Heart left ventricle (tissue), 16 donors: ENCODE measurements at regions not wholly inside any gene's neighbourhood (a gene's known extent, or its start where the extent isn't known, plus 50 kb on each side); places are given as distances from the start of the nearest gene placed in this dataset.
A peak's percentile ranks its signal among the peaks of the same experiment; 100 is the strongest.
"Not testable (repeated sequence)": the region's sequence is repeated elsewhere in the genome, so short reads cannot be mapped to it uniquely, and the experiment has no call there.

Experiments used
- ATAC-seq, 4 donors: fragments of 200-7000 bp; cut with Tn5 transposase; one replicate each; pipeline ENCODE4 v1.9.1; 2020 to 2022; ENCODE audit warnings: moderate library complexity in 4 of 4, mild to moderate bottlenecking in 3 of 4, moderate number of reproducible peaks in 1 of 4
- DNase-seq, 5 donors: peaks; one replicate each; pipeline ENCODE4 v3.0.0-alpha.2; 2020
- H3K27ac ChIP-seq, 12 donors: fragments of 200-600 bp; sonication (generic) in 4 of 12; one replicate each; pipeline versions ENCODE4 v1.5.0 to v1.8.0; 2016 to 2022; ENCODE audit warnings: mild to moderate bottlenecking in 2 of 12
- H3K27me3 ChIP-seq, 9 donors: fragments of 200-600 bp; sonication (generic) in 2 of 9; one replicate each; pipeline versions ENCODE4 v1.5.1 to v1.8.0; 2016 to 2022; ENCODE audit warnings: mild to moderate bottlenecking in 3 of 9
- H3K36me3 ChIP-seq, 9 donors: fragments of 200-600 bp; sonication (generic) in 2 of 9; one replicate each; pipeline versions ENCODE4 v1.5.0 to v1.8.0; 2018 to 2022; ENCODE audit warnings: mild to moderate bottlenecking in 2 of 9
- H3K4me1 ChIP-seq, 12 donors: fragments of 200-600 bp; sonication (generic) in 4 of 12; one replicate each; pipeline versions ENCODE4 v1.5.0 to v1.8.0; 2016 to 2022; ENCODE audit warnings: mild to moderate bottlenecking in 3 of 12
- H3K4me3 ChIP-seq, 12 donors: fragments of 200-600 bp; sonication (generic) in 4 of 12; one replicate each; pipeline versions ENCODE4 v1.5.0 to v1.8.0; 2017 to 2022; ENCODE audit warnings: mild to moderate bottlenecking in 9 of 12, moderate library complexity in 4 of 12
- H3K9me3 ChIP-seq, 12 donors: fragments of 200-600 bp; sonication (generic) in 4 of 12; one replicate each; pipeline versions ENCODE4 v1.5.0 to v1.8.0; 2016 to 2022; ENCODE audit warnings: mild to moderate bottlenecking in 1 of 12
- CTCF ChIP-seq, 12 donors: fragments of 200-600 bp; sonication (generic) in 4 of 12; IDR thresholded peaks; one replicate each; pipeline versions ENCODE4 v1.5.0 to v1.8.0; 2018 to 2022; ENCODE audit warnings: antibody characterized with exemption in 12 of 12, mild to moderate bottlenecking in 5 of 12
- POLR2A ChIP-seq, 2 donors: fragments of 450-650 bp; IDR thresholded peaks; one replicate each; pipeline ENCODE4 v1.6.1; 2017; ENCODE audit warnings: antibody characterized with exemption in 2 of 2, mild to moderate bottlenecking in 2 of 2, moderate library complexity in 2 of 2
- WGBS, 4 donors: extraction: QIAGEN DNeasy Blood & Tissue Kit in 2 of 4; methylation state at CpG; one replicate each; pipeline versions ENCODE4 v1.1.5 to v1.1.7; 2013 to 2018; 5-methylcytosine and 5-hydroxymethylcytosine counted together
- intact Hi-C, 10 donors: fragments of 100-400 bp; cut with DNase I; formaldehyde crosslinking; loops; one replicate each; pipeline versions ENCODE4 v1.11.1 to v1.14.2; 2022
- donor health status: ischemic (EF 13 %, LVEDD 7.1; RV severe dilation, severe dysfunction).
- donor health status: healthy with polysubstance abuse.
- donor health status: DM: no; HTN: yes; CAD: no.
- donor health status: DM: no; HTN: no; CAD: no.
- donor health status: ischemic (EF 25% LVEDD 6.9; RV normal size, moderate dysfunction).
- donor health status: ischemic (EF 25% LVEDD 5.7; RV mildly dilated, moderate dysfunction).
- donor health status: healthy.
- donor health status: DM: yes; HTN: yes; CAD: no.
- donor health status: ischemic (EF 35%, LVEDD 5.7; RV mildly dilated, moderate dysfunction).
- donor health status: nonischemic (EF 11% LVEDD 7.7; RV severe dilation, severe dysfunction).
- donor health status: DM: yes; HTN: yes; CAD: no.
- donor health status: PGD.
- donor health status: ischemic (EF 29% LVEDD 5.4; RV normal size, mild dysfunction).
- donor health status: nonischemic (EF 23%, LVEDD 6.1; RV moderate dilation, normal function).

DNA sequence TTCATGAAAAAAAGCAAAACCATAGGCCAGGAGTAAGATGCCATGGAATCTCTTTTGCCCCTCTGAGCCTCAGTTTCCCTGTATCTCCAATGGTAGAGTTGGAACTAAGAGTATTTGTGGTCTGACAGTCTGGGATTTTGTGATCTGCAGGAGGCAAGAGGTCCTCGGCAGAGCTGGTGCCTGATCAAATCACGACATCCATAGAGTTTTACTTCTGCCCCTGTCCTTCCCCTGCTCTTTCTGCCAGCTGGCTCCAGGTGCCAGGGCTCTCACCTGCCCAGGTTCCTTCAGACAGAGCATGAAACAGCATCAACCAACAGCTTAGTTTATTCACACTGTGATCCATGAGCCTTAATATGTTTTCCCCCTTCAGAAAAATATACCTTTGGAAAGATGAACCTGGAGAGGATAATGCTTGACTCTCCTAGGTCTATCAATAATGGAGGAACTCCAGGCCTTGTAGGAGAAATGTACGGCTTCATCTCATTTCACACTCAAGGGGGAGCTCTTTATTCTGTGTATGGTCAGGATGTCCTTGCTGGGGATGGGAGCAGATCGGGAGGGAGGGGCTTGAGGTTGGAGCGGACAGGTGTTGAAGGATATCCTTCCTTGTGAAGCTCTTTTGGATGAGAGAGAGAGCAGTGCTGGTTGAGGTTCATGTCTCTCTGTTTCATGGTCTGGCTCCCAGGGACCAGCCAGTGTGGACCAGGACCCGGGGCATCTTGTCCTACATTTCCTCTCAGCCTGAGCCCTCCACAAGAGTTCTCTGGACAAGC is 309.9 kb downstream of the RPLP1 start:
- H3K27me3 ChIP-seq = peaks cover 0 to 8% (median 0%) of the 10 kb centered on the region in 9 donors
- peaks cover 0 to 9% (median 2%) of the 10 kb centered on the region in 12 donors for H3K9me3 ChIP-seq
- H3K4me1 ChIP-seq = peaks cover 0 to 38% (median 0%) of the 10 kb centered on the region in 12 donors
- intact Hi-C loops = no loop called here
- peak in 1 of 4 donors; percentile 21 for ATAC-seq
- H3K4me3 ChIP-seq = no peak overlapping the region
- H3K36me3 ChIP-seq = no peaks in the 10 kb centered on the region
- TF ChIP-seq POLR2A (IDR thresholded peaks at IDR 0.05) (no peak), CTCF (IDR thresholded peaks at IDR 0.05) (peak in 8 of 12 donors; percentile 7 to 33 (median 20))
- DNase-seq = no peak
- H3K27ac ChIP-seq = no peak overlapping the region
- 46 to 52% (median 48%) methylated on average over 6 of the region's 6 CpGs for WGBS, 4 donors

GRCh38 chr15:69763831-69764230 is 311.2 kb downstream of the RPLP1 start:
- Histone ChIP-seq H3K27me3 (peaks cover 0 to 11% (median 0%) of the 10 kb centered on the region in 9 donors), H3K9me3 (peaks cover 0 to 12% (median 2%) of the 10 kb centered on the region in 12 donors), H3K36me3 (no peaks in the 10 kb centered on the region), H3K4me1 (peaks cover 0 to 29% (median 0%) of the 10 kb centered on the region in 12 donors), H3K4me3 (no peak overlapping the region), H3K27ac (no peak overlapping the region)
- ATAC-seq (no peak), DNase-seq (no peak)
- WGBS, 4 donors = 53 to 69% (median 66%) methylated on average over 3 of the region's 3 CpGs
- intact Hi-C loops = no loop called here
- TF ChIP-seq CTCF (IDR thresholded peaks at IDR 0.05) (no peak), POLR2A (IDR thresholded peaks at IDR 0.05) (no peak)

GRCh38 chr15:69766156-69766555 is 313.5 kb downstream of the RPLP1 start:
- Histone ChIP-seq H3K9me3 (peaks cover 0 to 12% (median 2%) of the 10 kb centered on the region in 12 donors), H3K27me3 (peaks cover 0 to 28% (median 6%) of the 10 kb centered on the region in 9 donors), H3K4me1 (peaks cover 0 to 6% (median 0%) of the 10 kb centered on the region in 12 donors), H3K36me3 (no peaks in the 10 kb centered on the region), H3K4me3 (no peak overlapping the region), H3K27ac (no peak overlapping the region)
- DNase-seq (no peak), ATAC-seq (no peak)
- TF ChIP-seq CTCF (IDR thresholded peaks at IDR 0.05) = no peak
- no peak for TF ChIP-seq POLR2A (IDR thresholded peaks at IDR 0.05)
- intact Hi-C loops = no loop called here

GRCh38 chr15:69767191-69767590 is 314.6 kb downstream of the RPLP1 start:
- ATAC-seq (no peak), DNase-seq (no peak)
- WGBS, 4 donors = 77 to 78% (median 77%) methylated on average over 4 of the region's 4 CpGs
- peaks cover 0 to 28% (median 6%) of the 10 kb centered on the region in 9 donors for H3K27me3 ChIP-seq
- H3K36me3 ChIP-seq = no peaks in the 10 kb centered on the region
- no peak overlapping the region for H3K27ac ChIP-seq
- peaks cover 0 to 12% (median 2%) of the 10 kb centered on the region in 12 donors for H3K9me3 ChIP-seq
- no peaks in the 10 kb centered on the region for H3K4me1 ChIP-seq
- TF ChIP-seq POLR2A (IDR thresholded peaks at IDR 0.05) = no peak
- no peak for TF ChIP-seq CTCF (IDR thresholded peaks at IDR 0.05)
- intact Hi-C loops = no loop called here
- H3K4me3 ChIP-seq = no peak overlapping the region

DNA sequence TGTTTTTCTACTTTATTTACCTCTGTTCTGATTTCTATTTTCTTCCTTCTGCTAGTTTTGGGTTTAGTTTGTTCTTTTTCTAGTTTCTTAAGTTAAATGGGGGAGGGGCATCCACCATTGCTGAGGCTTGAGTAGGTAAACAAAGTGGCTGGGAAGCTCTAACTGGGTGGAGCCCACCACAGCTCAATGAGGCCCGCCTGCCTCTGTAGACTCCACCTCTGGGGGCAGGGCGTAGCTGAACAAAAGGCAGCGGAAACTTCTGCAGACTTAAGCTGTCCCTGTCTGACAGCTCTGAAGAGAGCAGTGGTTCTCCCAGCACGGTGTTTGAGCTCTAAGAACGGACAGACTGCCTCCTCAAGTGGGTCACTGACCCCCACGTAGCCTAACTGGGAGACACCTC is 316.7 kb downstream of the RPLP1 start:
- DNase-seq, H3K4me1 ChIP-seq, H3K27ac ChIP-seq, H3K4me3 ChIP-seq, ATAC-seq, intact Hi-C loops, H3K36me3 ChIP-seq: not testable (repeated sequence)
- H3K9me3 ChIP-seq = peaks cover 0 to 12% (median 2%) of the 10 kb centered on the region in 12 donors
- peaks cover 0 to 22% (median 0%) of the 10 kb centered on the region in 9 donors for H3K27me3 ChIP-seq
- 39 to 62% (median 43%) methylated on average over 6 of the region's 6 CpGs for WGBS, 4 donors

- ATAC-seq, DNase-seq, H3K4me1 ChIP-seq, H3K36me3 ChIP-seq, H3K4me3 ChIP-seq, intact Hi-C loops, H3K27ac ChIP-seq: not testable (repeated sequence)
- Histone ChIP-seq H3K27me3 (peaks cover 0 to 27% (median 0%) of the 10 kb centered on the region in 9 donors), H3K9me3 (peaks cover 0 to 14% (median 2%) of the 10 kb centered on the region in 12 donors)
- 82 to 87% (median 83%) methylated on average over 3 of the region's 3 CpGs for WGBS, 4 donors
Measured at GRCh38 chr15:69774258-69774657, 321.6 kb downstream of the RPLP1 start.

GRCh38 chr15:69774711-69775110 is 322.1 kb downstream of the RPLP1 start:
- WGBS, 4 donors = 95 to 99% (median 97%) methylated on average over 2 of the region's 2 CpGs
- intact Hi-C loops, H3K27ac ChIP-seq, DNase-seq, ATAC-seq, H3K4me3 ChIP-seq, H3K4me1 ChIP-seq, H3K36me3 ChIP-seq: not testable (repeated sequence)
- Histone ChIP-seq H3K9me3 (peaks cover 0 to 14% (median 2%) of the 10 kb centered on the region in 12 donors), H3K27me3 (peaks cover 0 to 22% (median 0%) of the 10 kb centered on the region in 9 donors)
